HCT116 (cell line): ENCODE measurements at regions not wholly inside any gene's neighbourhood (a gene's known extent, or its start where the extent isn't known, plus 50 kb on each side); places are given as distances from the start of the nearest gene placed in this dataset.

Experiments
- ATAC-seq: fragments of 200-7000 bp; cut with Tn5 transposase; 2 replicates; pipeline ENCODE4 v1.9.1; 2020; ENCODE audit warnings: mild to moderate bottlenecking, moderate library complexity
- BruUV-seq: library from RNA; stranded (reverse); fragments of 400-500 nt; replicated peaks from 2 replicates; lab custom pipeline; 2021; lab: Mats Ljungman, UMichigan
- CTCF ChIA-PET: fragments of 300-600 bp; sonication (Branson Sonifier 250); formaldehyde crosslinking; loops from one replicate; lab custom pipeline; 2021; ENCODE audit warnings: antibody characterized with exemption; lab: Charles Lee
- POLR2A ChIA-PET: fragments of 300-600, 350-600 bp; sonication (Branson Sonifier 250); formaldehyde crosslinking; loops from one replicate; lab custom pipeline; 2021; ENCODE audit warnings: antibody characterized with exemption; lab: Charles Lee
- RAD21 ChIA-PET, 2 experiments: fragments of 300-600 bp; sonication (Branson Sonifier 250); formaldehyde crosslinking; loops; one replicate each; lab custom pipeline; 2023; ENCODE audit warnings: low total read pairs in 2 of 2; ENCODE audit not compliant: uncharacterized antibody in 2 of 2, unreplicated experiment in 2 of 2, low non-redundant PET in 1 of 2; lab: Charles Lee
- DNase-seq: peaks from one replicate; pipeline ENCODE4 v3.0.0-alpha.2; 2010; ENCODE audit warnings: low read depth, low spot score
- H2AFZ ChIP-seq: fragments of 200-600 bp; shearing (Covaris generic), sonication (generic); 2 replicates; pipeline ENCODE4 v1.6.1; 2017; ENCODE audit warnings: low read depth, mixed run types, mixed read lengths, antibody characterized with exemption, low read length; ENCODE audit not compliant: poor library complexity, severe bottlenecking
- H3K27ac ChIP-seq: 2 replicates; pipeline ENCODE4 v1.5.1; 2012; ENCODE audit warnings: low read depth, low read length
- H3K27me3 ChIP-seq: fragments of 200-600 bp; sonication (generic); 2 replicates; pipeline ENCODE4 v1.6.1; 2016; ENCODE audit warnings: mixed run types, low read length, mixed read lengths; ENCODE audit not compliant: insufficient read depth
- H3K36me3 ChIP-seq, 2 experiments: fragments of 200-500 bp in 1 of 2; fragments of 200-600 bp in 1 of 2; sonication (Bioruptor generic) in 1 of 2; sonication (generic) in 1 of 2; 2 replicates each; pipeline versions ENCODE4 v1.5.1 to v1.6.1; 2014 to 2016; ENCODE audit warnings: low read length in 2 of 2, inconsistent platforms in 1 of 2, mixed read lengths in 1 of 2, mixed run types in 1 of 2; ENCODE audit not compliant: insufficient read depth in 2 of 2, control insufficient read depth in 1 of 2
- H3K4me1 ChIP-seq, 2 experiments: fragments of 200-600 bp in 1 of 2; sonication (generic) in 1 of 2; 2 replicates each; pipeline versions ENCODE4 v1.5.1 to v1.6.1; 2012 to 2017; ENCODE audit warnings: low read length in 2 of 2, inconsistent platforms in 1 of 2, mild to moderate bottlenecking in 1 of 2, mixed read lengths in 1 of 2, mixed run types in 1 of 2, moderate library complexity in 1 of 2; ENCODE audit not compliant: insufficient read depth in 2 of 2, control insufficient read depth in 1 of 2
- H3K4me2 ChIP-seq: fragments of 200-600 bp; sonication (generic); 2 replicates; pipeline ENCODE4 v1.6.1; 2017; ENCODE audit warnings: mixed run types, low read length, mixed read lengths
- H3K4me3 ChIP-seq, 2 experiments: fragments of 200-600 bp in 1 of 2; sonication (generic) in 1 of 2; replicated peaks in 1 of 2; 2 replicates each; pipeline ENCODE4 v1.5.1; 2011 to 2016; ENCODE audit warnings: low read length in 2 of 2, control low read depth in 1 of 2, low read depth in 1 of 2, mild to moderate bottlenecking in 1 of 2, mixed read lengths in 1 of 2, mixed run types in 1 of 2
- H3K79me2 ChIP-seq: fragments of 200-600 bp; sonication (generic); 2 replicates; pipeline ENCODE4 v1.6.1; 2017; ENCODE audit warnings: mild to moderate bottlenecking, mixed run types, low read length, moderate library complexity, mixed read lengths; ENCODE audit not compliant: insufficient read depth
- H3K9ac ChIP-seq: fragments of 200-600 bp; sonication (generic); 2 replicates; pipeline ENCODE4 v1.6.1; 2016; ENCODE audit warnings: low read length, mixed read lengths
- H3K9me2 ChIP-seq: fragments of 200-600 bp; sonication (generic), shearing (Covaris generic); 2 replicates; pipeline ENCODE4 v1.6.1; 2017; ENCODE audit warnings: mixed run types, mild to moderate bottlenecking, moderate library complexity; ENCODE audit not compliant: insufficient read depth
- H3K9me3 ChIP-seq, 2 experiments: fragments of 200-500 bp in 1 of 2; fragments of 200-600 bp in 1 of 2; sonication (Bioruptor generic) in 1 of 2; sonication (generic) in 1 of 2; 2 replicates each; pipeline ENCODE4 v1.6.1; 2014 to 2017; ENCODE audit warnings: low read length in 2 of 2, mixed read lengths in 2 of 2, inconsistent platforms in 1 of 2, low read depth in 1 of 2, mild to moderate bottlenecking in 1 of 2, mixed run types in 1 of 2, moderate library complexity in 1 of 2; ENCODE audit not compliant: control insufficient read depth in 1 of 2, insufficient read depth in 1 of 2
- H4K20me1 ChIP-seq: fragments of 200-600 bp; sonication (generic), shearing (Covaris generic); 2 replicates; pipeline ENCODE4 v1.6.1; 2017; ENCODE audit warnings: mixed run types, mild to moderate bottlenecking, moderate library complexity; ENCODE audit not compliant: insufficient read depth
- ATF3 ChIP-seq: IDR thresholded peaks from 2 replicates; pipeline ENCODE4 v1.6.1; 2012
- ELF1 ChIP-seq: IDR thresholded peaks from 2 replicates; pipeline ENCODE4 v1.6.1; 2012; ENCODE audit warnings: low read depth, borderline replicate concordance
- EZH2 ChIP-seq: fragments of 200-600 bp; sonication (generic); IDR thresholded peaks from 2 replicates; pipeline ENCODE4 v1.6.1; 2017; ENCODE audit warnings: antibody characterized with exemption, mixed run types
- FOSL1 ChIP-seq: IDR thresholded peaks from 2 replicates; pipeline ENCODE4 v1.6.1; 2012; ENCODE audit warnings: low read depth
- JUND ChIP-seq: IDR thresholded peaks from 2 replicates; pipeline ENCODE4 v1.6.1; 2012
- POLR2A ChIP-seq: IDR thresholded peaks from 2 replicates; pipeline ENCODE4 v1.7.0; 2011; ENCODE audit warnings: borderline replicate concordance; ENCODE audit not compliant: insufficient read depth, insufficient read length; ENCODE audit errors: extremely low read depth
- SIN3A ChIP-seq: IDR thresholded peaks from 2 replicates; pipeline ENCODE4 v1.6.1; 2012; ENCODE audit warnings: low read depth
- SP1 ChIP-seq: IDR thresholded peaks from 2 replicates; pipeline ENCODE4 v1.6.1; 2012; ENCODE audit warnings: low read depth
- SRF ChIP-seq: IDR thresholded peaks from 2 replicates; pipeline ENCODE4 v1.6.1; 2012; ENCODE audit warnings: low read depth
- TCF7L2 ChIP-seq: IDR thresholded peaks from 2 replicates; pipeline ENCODE4 v1.7.0; 2011; ENCODE audit warnings: borderline replicate concordance, inconsistent platforms; ENCODE audit not compliant: insufficient read depth, insufficient read length; ENCODE audit errors: extremely low read depth
- intact Hi-C: fragments of 100-400 bp; cut with micrococcal nuclease; formaldehyde crosslinking; loops from 2 replicates; pipeline ENCODE4 v1.10.0; 2022
- TF ChIP-seq, protein P1 (sequence below), 3 experiments: fragments of 200-600 bp in 1 of 3; sonication (generic) in 1 of 3; IDR thresholded peaks in 2 of 3; conservative IDR thresholded peaks in 1 of 3; 2 replicates each; pipeline ENCODE4 v1.5.1; 2012 to 2017; ENCODE audit warnings: low read depth in 2 of 3, low read length in 2 of 3, antibody characterized with exemption in 1 of 3, borderline replicate concordance in 1 of 3, control low read depth in 1 of 3, mild to moderate bottlenecking in 1 of 3, mixed read lengths in 1 of 3, mixed run types in 1 of 3, moderate library complexity in 1 of 3; ENCODE audit not compliant: insufficient read depth in 1 of 3

DNA sequence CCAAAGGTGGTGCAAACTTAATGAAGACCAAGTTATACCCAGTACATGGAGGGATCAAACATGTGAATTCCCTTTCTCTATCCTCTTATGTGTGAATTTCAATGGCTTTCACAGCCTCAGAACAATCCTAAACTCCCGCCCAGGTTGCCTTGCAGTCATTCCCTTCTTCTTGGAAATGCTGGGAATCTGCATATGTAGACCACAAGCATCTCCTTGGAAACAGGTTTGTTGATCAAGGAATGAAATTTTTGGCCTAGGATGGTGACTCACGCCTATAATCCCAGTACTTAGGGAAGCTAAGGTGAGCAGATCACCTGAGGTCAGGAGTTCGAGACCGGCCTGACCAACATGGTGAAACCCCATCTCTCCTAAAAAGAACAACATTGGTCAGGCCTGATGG lies 77.8 kb upstream of the ABI1 start:
- ChIA-PET CTCF (no interaction called here), RAD21 (no interaction called here)
- no peaks in the 10 kb centered on the region for H4K20me1 ChIP-seq

More for the DNA sequence above, 77.8 kb upstream of the ABI1 start:
- no peak for ATAC-seq
- intact Hi-C loops, result no loop called here
- Histone ChIP-seq H3K4me2 (no peak overlapping the region), H3K36me3 (no peaks in the 10 kb centered on the region), H3K27me3 (no peaks in the 10 kb centered on the region), H3K4me1 (no peaks in the 10 kb centered on the region), H3K9me3 (no peaks in the 10 kb centered on the region), H3K27ac (no peak overlapping the region), H3K9me2 (no peaks in the 10 kb centered on the region), H3K79me2 (no peaks in the 10 kb centered on the region), H3K9ac (no peak overlapping the region), H3K4me3 (no peak overlapping the region), H2AFZ (no peak overlapping the region)
- no TSS peak for BruUV-seq
- TF ChIP-seq SIN3A (no peak), POLR2A (no peak), SP1 (no peak), JUND (no peak), SRF (no peak), ELF1 (no peak), TCF7L2 (no peak), FOSL1 (no peak), ATF3 (no peak), EZH2 (no peak)
- TF ChIP-seq, protein P1, sequence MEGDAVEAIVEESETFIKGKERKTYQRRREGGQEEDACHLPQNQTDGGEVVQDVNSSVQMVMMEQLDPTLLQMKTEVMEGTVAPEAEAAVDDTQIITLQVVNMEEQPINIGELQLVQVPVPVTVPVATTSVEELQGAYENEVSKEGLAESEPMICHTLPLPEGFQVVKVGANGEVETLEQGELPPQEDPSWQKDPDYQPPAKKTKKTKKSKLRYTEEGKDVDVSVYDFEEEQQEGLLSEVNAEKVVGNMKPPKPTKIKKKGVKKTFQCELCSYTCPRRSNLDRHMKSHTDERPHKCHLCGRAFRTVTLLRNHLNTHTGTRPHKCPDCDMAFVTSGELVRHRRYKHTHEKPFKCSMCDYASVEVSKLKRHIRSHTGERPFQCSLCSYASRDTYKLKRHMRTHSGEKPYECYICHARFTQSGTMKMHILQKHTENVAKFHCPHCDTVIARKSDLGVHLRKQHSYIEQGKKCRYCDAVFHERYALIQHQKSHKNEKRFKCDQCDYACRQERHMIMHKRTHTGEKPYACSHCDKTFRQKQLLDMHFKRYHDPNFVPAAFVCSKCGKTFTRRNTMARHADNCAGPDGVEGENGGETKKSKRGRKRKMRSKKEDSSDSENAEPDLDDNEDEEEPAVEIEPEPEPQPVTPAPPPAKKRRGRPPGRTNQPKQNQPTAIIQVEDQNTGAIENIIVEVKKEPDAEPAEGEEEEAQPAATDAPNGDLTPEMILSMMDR (IDR thresholded peaks at IDR 0.05 in 2 of 3, conservative IDR thresholded peaks at IDR 0.05 in 1 of 3; ENCODE audit: borderline replicate concordance in 1 of 3, insufficient read depth in 1 of 3, low read depth in 2 of 3, low read length in 2 of 3), result no peak
- DNase-seq, result no peak
- POLR2A ChIA-PET, result no interaction called here
